ENCODE measurements at regions not wholly inside any gene's neighbourhood (a gene's known extent, or its start where the extent isn't known, plus 50 kb on each side); places are given as distances from the start of the nearest gene placed in this dataset.
A peak's percentile ranks its signal among the peaks of the same experiment; 100 is the strongest.
"Not testable (repeated sequence)": the region's sequence is repeated elsewhere in the genome, so short reads cannot be mapped to it uniquely, and the experiment has no call there.

- DNase-seq (ENCODE audit: low read depth): no peak
- TF ChIP-seq CTCF (IDR thresholded peaks at IDR 0.05; ENCODE audit: control insufficient read depth, insufficient read depth, low read depth, low read length, missing control alignments): no peak
- H3K4me3 ChIP-seq (ENCODE audit: control insufficient read depth, low read depth, low read length): no peak overlapping the region
Observed at GRCh38 chr2:95759481-95760246, 167.9 kb downstream of the TRIM43 start.

DNA sequence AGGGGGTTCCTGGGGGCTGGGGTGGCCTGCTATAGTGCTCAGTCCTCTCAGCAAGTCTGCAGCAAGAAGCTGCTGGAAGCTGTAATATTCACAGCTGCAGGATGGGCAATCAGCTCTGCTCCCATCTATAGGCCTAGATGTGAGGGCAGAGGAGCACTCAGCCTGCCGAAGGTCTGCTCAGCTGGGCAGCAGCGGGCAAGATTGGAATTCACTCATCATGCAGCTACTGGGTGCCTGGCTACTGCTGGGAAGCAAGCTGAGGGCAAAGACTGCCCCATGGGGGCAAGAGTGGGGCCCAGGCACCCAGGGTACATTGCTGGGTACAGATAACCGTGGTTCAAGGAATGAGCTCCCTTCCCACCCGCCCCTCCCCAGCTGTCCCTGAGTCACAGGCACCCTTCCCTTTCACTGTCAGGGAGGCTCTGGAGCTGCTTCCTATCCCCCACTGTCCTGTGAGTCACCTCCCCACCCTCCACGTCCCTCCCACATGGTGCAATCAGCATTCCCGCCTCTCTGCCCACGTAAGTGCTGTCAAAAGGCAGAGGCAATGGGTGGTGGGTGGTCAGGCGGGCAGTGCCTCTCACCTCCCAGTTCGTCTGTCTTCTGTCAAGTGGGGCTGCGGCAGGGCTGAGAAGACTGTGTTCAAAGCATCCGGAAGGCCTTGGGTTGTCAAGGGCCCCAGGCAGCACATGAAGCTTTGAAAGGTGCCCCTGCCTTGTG is 169.2 kb downstream of the TRIM43 start:
- peak; percentile 46 for DNase-seq (ENCODE audit: low read depth)
- H3K4me3 ChIP-seq (ENCODE audit: control insufficient read depth, low read depth, low read length): no peak overlapping the region
- TF ChIP-seq CTCF (IDR thresholded peaks at IDR 0.05; ENCODE audit: control insufficient read depth, insufficient read depth, low read depth, low read length, missing control alignments): no peak

DNA sequence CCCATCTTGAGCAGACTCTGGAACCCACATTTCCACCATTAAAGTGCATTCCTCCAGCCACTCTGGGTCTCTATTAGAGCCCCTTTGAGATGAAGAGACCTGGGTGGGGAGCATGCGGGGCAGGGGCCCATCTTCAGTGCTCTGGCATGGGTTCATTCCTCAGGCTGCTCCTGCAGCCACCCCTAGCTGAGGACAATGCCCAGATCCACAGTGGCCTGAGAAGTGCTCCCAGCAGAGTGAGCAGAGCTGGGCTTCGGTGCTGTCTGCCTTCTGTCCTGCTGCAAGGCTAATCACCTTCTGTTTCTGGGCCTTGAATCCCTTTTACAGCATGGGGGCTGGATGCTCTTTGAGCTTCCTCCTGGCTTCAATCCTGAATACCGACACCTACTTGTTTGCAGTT is 169.8 kb downstream of the TRIM43 start:
- no peak for TF ChIP-seq CTCF (IDR thresholded peaks at IDR 0.05; ENCODE audit: control insufficient read depth, insufficient read depth, low read depth, low read length, missing control alignments)
- no peak overlapping the region for H3K4me3 ChIP-seq (ENCODE audit: control insufficient read depth, low read depth, low read length)

DNA sequence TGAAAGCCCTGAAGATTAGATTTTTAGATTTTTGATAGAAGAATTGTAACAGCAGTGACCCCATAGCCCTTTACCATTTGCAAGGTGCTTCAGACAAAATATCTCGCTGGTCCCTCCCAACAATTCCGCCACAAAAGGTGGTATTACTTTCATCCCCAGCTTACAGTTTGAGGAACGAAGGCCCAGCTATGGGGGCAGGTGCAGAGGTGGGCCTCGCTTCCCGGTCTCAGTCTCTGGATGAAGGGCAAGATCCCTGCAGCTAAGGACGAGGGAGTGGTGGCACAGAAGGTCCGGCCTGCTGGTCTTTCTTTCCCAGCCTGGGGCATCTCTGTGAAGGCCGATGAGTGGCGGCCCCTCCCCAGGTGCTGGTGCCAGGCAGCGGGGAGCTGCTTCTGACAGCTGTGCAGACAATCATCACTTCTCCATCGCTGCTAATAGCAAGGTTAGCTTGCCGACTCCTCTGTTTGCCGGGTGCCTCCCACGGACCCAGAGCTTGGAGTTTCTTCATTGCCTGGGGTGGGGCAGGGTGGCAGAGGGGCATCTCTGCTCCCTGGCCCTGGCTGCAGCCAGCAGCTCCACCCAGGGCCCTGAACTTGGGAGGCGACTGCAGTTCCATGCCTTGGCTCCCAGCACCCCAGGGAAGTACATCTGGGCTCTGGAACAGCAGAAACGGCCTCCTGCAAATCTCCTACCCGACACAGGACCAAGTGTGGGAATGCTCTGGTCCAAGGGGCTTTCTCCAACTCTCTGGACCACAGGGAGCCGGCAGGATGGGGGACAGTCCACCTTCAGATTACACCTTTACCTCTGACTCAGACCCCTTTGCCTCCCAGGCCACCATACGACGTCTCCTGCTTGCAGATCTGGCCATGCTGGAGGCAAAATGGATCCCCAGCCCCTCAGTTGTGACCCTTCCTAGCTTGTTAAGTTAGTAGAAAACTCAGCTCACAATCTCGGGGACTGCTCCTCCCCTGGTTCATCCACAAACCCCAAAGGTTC is 170.5 kb downstream of the TRIM43 start:
- not testable (repeated sequence) for DNase-seq (ENCODE audit: low read depth); H3K4me3 ChIP-seq (ENCODE audit: control insufficient read depth, low read depth, low read length)

More for the DNA sequence above, 169.8 kb downstream of the TRIM43 start:
- DNase-seq (ENCODE audit: low read depth): no peak

DNA sequence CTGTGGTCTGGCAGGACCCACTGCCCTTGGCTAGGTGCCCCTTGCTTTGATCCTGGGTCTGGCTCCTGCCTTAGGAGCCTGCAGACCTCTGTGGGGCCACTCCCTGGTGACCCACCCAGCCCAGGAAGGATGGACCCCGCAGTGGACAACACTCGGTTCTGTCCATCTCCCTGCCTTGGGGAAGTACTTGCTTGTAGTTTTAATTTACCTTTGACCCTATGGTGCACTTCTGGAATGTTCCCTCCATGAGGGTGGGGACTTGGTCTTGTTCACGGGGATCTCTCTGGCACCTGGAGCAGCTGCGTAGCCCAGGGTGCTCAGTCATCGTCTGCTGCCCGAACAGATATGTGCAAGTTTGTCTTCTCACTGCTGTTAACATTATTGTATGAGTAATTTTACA is 171.3 kb downstream of the TRIM43 start:
- not testable (repeated sequence) for H3K4me3 ChIP-seq (ENCODE audit: control insufficient read depth, low read depth, low read length); DNase-seq (ENCODE audit: low read depth)

DNA sequence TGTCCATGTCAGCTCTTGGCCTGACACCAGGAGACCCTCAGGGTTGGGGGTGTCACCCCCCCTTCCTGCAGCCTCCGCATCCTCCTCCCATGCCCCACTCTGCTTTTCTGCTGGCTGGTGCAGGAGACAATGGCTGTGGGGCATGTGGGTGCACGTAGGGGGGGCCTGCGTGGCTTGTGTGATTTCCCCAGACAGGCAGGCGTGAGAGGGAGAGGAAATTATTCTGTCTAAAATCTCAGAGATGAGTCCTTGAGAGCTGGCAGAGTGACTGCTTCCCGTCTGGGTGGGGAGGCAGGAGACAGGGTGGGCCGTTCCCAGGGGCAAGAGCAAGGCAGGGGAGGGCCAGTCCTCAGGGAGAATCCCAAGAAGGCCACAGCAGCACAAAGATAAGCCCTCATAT is 173.2 kb downstream of the TRIM43 start:
- H3K4me3 ChIP-seq (ENCODE audit: control insufficient read depth, low read depth, low read length); DNase-seq (ENCODE audit: low read depth): not testable (repeated sequence)

GRCh38 chr2:95765925-95766910 is 174.4 kb downstream of the TRIM43 start:
- not testable (repeated sequence) for H3K4me3 ChIP-seq (ENCODE audit: control insufficient read depth, low read depth, low read length); DNase-seq (ENCODE audit: low read depth)

- not testable (repeated sequence) for DNase-seq (ENCODE audit: low read depth); H3K4me3 ChIP-seq (ENCODE audit: control insufficient read depth, low read depth, low read length)
Observed at GRCh38 chr2:95767531-95767930, 175.7 kb downstream of the TRIM43 start.

DNA sequence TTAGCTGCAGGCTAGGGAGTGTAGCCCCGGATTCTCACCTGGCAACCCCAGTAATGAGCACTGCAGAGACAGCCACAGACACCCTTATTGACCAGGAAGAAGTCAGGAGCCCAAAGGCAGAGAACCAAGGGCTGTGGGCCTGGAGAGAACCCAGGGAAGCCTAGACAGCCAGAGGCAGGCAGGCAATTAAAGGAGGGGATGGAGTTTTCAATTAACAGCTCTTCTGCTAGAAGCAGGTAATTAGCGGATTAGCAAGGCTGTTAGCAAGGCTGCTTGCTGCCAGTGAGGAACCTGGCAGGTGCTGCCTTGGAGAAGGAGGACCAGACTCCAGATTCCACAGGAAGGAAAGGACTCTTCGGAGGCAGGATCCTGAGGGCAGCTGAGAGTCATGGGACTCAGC is 176.1 kb downstream of the TRIM43 start:
- not testable (repeated sequence) for DNase-seq (ENCODE audit: low read depth); H3K4me3 ChIP-seq (ENCODE audit: control insufficient read depth, low read depth, low read length)

- not testable (repeated sequence) for H3K4me3 ChIP-seq (ENCODE audit: control insufficient read depth, low read depth, low read length); DNase-seq (ENCODE audit: low read depth)
Observed at GRCh38 chr2:95769256-95769655, 177.5 kb downstream of the TRIM43 start.

DNA sequence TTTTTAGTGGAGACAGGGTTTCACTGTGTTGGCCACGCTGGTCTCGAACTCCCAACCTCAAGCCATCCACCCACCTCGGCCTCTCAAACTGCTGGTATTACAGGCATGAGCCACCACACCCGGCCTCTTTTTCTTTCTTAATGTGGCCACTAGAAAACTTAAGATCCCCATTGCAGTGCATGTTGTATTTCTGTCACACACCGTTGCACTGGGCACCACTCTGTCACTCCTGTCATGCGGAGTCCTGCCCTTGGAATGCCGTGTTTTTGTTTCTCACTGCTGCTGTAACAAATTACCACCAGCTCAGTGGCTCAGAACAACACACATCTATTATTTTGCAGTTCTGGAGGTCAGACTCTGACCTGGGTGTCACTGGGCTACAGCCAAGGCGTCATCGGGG is 178.9 kb downstream of the TRIM43 start:
- not testable (repeated sequence) for H3K4me3 ChIP-seq (ENCODE audit: control insufficient read depth, low read depth, low read length); DNase-seq (ENCODE audit: low read depth)

GRCh38 chr2:95774322-95775192 is 182.8 kb downstream of the TRIM43 start:
- not testable (repeated sequence) for H3K4me3 ChIP-seq (ENCODE audit: control insufficient read depth, low read depth, low read length); DNase-seq (ENCODE audit: low read depth)

Data from AG09309 (cell line).